GM12878 (cell line): ENCODE measurements at regions not wholly inside any gene's neighbourhood (a gene's known extent, or its start where the extent isn't known, plus 50 kb on each side); places are given as distances from the start of the nearest gene placed in this dataset.

ENCODE experiments used
- ATAC-seq: fragments of 200-7000 bp; cut with Tn5 transposase; 3 replicates; pipeline ENCODE4 v1.9.1; 2020; ENCODE audit warnings: mild to moderate bottlenecking, moderate library complexity
- BruUV-seq: library from RNA; stranded (reverse); fragments of 400-500 nt; replicated peaks from 2 replicates; lab custom pipeline; 2021; lab: Mats Ljungman, UMichigan
- CTCF ChIA-PET: fragments of 300-600 bp; sonication (Branson Sonifier 250); formaldehyde crosslinking; extraction: SDS; loops from one replicate; lab custom pipeline; 2021; ENCODE audit warnings: inconsistent platforms; lab: Yijun Ruan, JAX
- POLR2A ChIA-PET: fragments of 350-600 bp; formaldehyde crosslinking; extraction: SDS; loops from one replicate; lab custom pipeline; 2021; ENCODE audit warnings: inconsistent platforms; lab: Charles Lee
- RAD21 ChIA-PET: fragments of 300-600 bp; sonication (Branson Sonifier 250); formaldehyde crosslinking; loops from one replicate; lab custom pipeline; 2023; ENCODE audit warnings: antibody characterized with exemption; ENCODE audit not compliant: unreplicated experiment; lab: Charles Lee
- SMC1A ChIA-PET: fragments of 300-600 bp; sonication (Branson Sonifier 250); formaldehyde crosslinking; loops from one replicate; lab custom pipeline; 2023; ENCODE audit not compliant: unreplicated experiment, uncharacterized antibody; lab: Charles Lee
- DNase-seq: peaks from one replicate; pipeline ENCODE4 v3.0.0-alpha.2; 2011; ENCODE audit warnings: low read depth, low spot score
- FAIRE-seq: peaks from 3 replicates; lab custom pipeline; 2011; peaks lifted over from hg19 to GRCh38; lab: Jason Lieb, UNC
- H2AFZ ChIP-seq: 2 replicates; pipeline ENCODE4 v1.6.0; 2011; ENCODE audit warnings: low read depth, low read length, control low read depth; ENCODE audit not compliant: control insufficient read depth
- H3K27ac ChIP-seq: 2 replicates; pipeline ENCODE4 v1.5.1; 2011; ENCODE audit warnings: control low read depth; ENCODE audit not compliant: control insufficient read depth, insufficient read depth
- H3K27me3 ChIP-seq, 2 experiments: replicated peaks in 1 of 2; 2 replicates each; pipeline versions ENCODE4 v1.6.0 to v1.6.1; 2011; ENCODE audit warnings: low read length in 1 of 2; ENCODE audit not compliant: control insufficient read depth in 2 of 2, insufficient read depth in 2 of 2
- H3K36me3 ChIP-seq, 2 experiments: 2 replicates each; pipeline ENCODE4 v1.5.1; 2011; ENCODE audit warnings: low read length in 1 of 2; ENCODE audit not compliant: control insufficient read depth in 2 of 2, insufficient read depth in 2 of 2
- H3K4me1 ChIP-seq: 2 replicates; pipeline ENCODE4 v1.6.1; 2011; ENCODE audit warnings: mild to moderate bottlenecking, low read length, moderate library complexity, mixed read lengths; ENCODE audit not compliant: control insufficient read depth, insufficient read depth
- H3K4me2 ChIP-seq: 2 replicates; pipeline ENCODE4 v1.6.0; 2011; ENCODE audit warnings: control low read depth; ENCODE audit not compliant: control insufficient read depth, insufficient read depth
- H3K4me3 ChIP-seq: fragments of 200-600 bp; sonication (generic); 2 replicates; pipeline ENCODE4 v1.5.1; 2016
- H3K79me2 ChIP-seq: 2 replicates; pipeline ENCODE4 v1.6.0; 2011; ENCODE audit warnings: low read length; ENCODE audit not compliant: control insufficient read depth, insufficient read depth
- H3K9ac ChIP-seq: 2 replicates; pipeline ENCODE4 v1.8.0; 2011; ENCODE audit warnings: low read length, control low read depth, mixed read lengths; ENCODE audit not compliant: control insufficient read depth, insufficient read depth
- H3K9me3 ChIP-seq: replicated peaks from 3 replicates; pipeline ENCODE4 v1.5.1; 2011; ENCODE audit warnings: mild to moderate bottlenecking, low read length; ENCODE audit not compliant: control insufficient read depth, insufficient read depth
- H4K20me1 ChIP-seq: 2 replicates; pipeline ENCODE4 v1.6.0; 2011; ENCODE audit not compliant: control insufficient read depth, insufficient read depth
- BACH1 ChIP-seq: fragments of 450-650 bp; IDR thresholded peaks from 2 replicates; pipeline ENCODE4 v1.6.1; 2017; ENCODE audit warnings: mild to moderate bottlenecking, borderline replicate concordance
- GABPA ChIP-seq: IDR thresholded peaks from 2 replicates; pipeline ENCODE4 v1.6.1; 2014; ENCODE audit warnings: antibody characterized with exemption, low read depth, mild to moderate bottlenecking, inconsistent platforms
- IKZF1 ChIP-seq: fragments of 450-650 bp; conservative IDR thresholded peaks from 2 replicates; pipeline ENCODE4 v1.6.1; 2017; ENCODE audit warnings: antibody characterized with exemption, mild to moderate bottlenecking
- MEF2A ChIP-seq: IDR thresholded peaks from 2 replicates; pipeline ENCODE4 v1.6.1; 2011; ENCODE audit warnings: low read depth, mild to moderate bottlenecking, low read length, moderate library complexity; ENCODE audit not compliant: insufficient read depth
- NR2F1 ChIP-seq: fragments of 450-650 bp; conservative IDR thresholded peaks from 2 replicates; pipeline ENCODE4 v1.6.1; 2017; ENCODE audit warnings: mild to moderate bottlenecking
- POLR2A ChIP-seq: IDR thresholded peaks from 2 replicates; pipeline ENCODE4 v1.6.1; 2011; ENCODE audit warnings: low read depth, mild to moderate bottlenecking, low read length
- RB1 ChIP-seq: fragments of 450-650 bp; formaldehyde crosslinking; IDR thresholded peaks from 2 replicates; pipeline ENCODE4 v1.6.1; 2017; ENCODE audit warnings: mild to moderate bottlenecking, borderline replicate concordance
- SREBF1 ChIP-seq: IDR thresholded peaks from 2 replicates; pipeline ENCODE4 v1.6.1; 2012; ENCODE audit warnings: mild to moderate bottlenecking, low read length
- SREBF2 ChIP-seq: IDR thresholded peaks from 2 replicates; pipeline ENCODE4 v1.6.1; 2012; ENCODE audit warnings: mild to moderate bottlenecking, low read length
- SRF ChIP-seq, 2 experiments: IDR thresholded peaks; 2 replicates each; pipeline ENCODE4 v1.6.1; 2011; ENCODE audit warnings: low read depth in 2 of 2, low read length in 2 of 2, mild to moderate bottlenecking in 1 of 2, moderate library complexity in 1 of 2
- WGBS: methylation state at CpG from one replicate; pipeline ENCODE4 v1.1.6; 2016; ENCODE audit warnings: low lambda C conversion rate; ENCODE audit not compliant: insufficient replicate concordance, insufficient coverage; ENCODE audit errors: missing lambda C conversion rate; 5-methylcytosine and 5-hydroxymethylcytosine counted together
- in situ Hi-C: fragments of 300-500 bp; cut with MboI; formaldehyde crosslinking; loops from 9 replicates; pipeline ENCODE4 v1.14.3; 2018; ENCODE audit warnings: mixed read lengths
- intact Hi-C: fragments of 100-400 bp; cut with micrococcal nuclease; formaldehyde crosslinking; loops from one replicate; pipeline ENCODE4 v1.14.2; 2022; ENCODE audit not compliant: unreplicated experiment

DNA sequence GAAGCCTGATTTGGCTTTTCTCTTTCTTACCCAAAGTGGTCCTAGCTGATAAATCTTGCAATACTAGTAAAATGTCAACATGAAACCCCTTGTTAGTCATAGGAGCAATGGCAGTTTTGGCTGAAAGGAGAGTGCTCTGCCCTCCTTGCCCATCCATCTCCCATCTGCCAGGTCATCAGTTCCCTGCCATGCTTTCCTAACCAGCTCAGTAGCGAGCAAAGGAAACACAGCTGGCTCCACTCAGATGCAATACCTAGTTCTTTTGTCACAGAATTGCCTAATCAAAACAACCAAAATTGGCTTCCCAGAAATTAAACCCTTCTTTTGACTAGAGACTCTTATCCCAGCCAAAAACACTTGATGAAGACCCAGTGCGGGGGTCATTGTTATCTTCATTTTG is 733.0 kb downstream of the CCSER2 start:
- Histone ChIP-seq H3K9me3 (no peaks in the 10 kb centered on the region), H3K4me2 (no peak overlapping the region), H4K20me1 (no peaks in the 10 kb centered on the region), H3K4me3 (no peak overlapping the region), H3K9ac (no peak overlapping the region), H3K27me3 (no peaks in the 10 kb centered on the region), H3K79me2 (no peaks in the 10 kb centered on the region), H3K36me3 (no peaks in the 10 kb centered on the region), H2AFZ (no peak overlapping the region), H3K4me1 (no peaks in the 10 kb centered on the region), H3K27ac (no peak overlapping the region)
- ChIA-PET RAD21 (no interaction called here), SMC1A (no interaction called here), POLR2A (no interaction called here), CTCF (no interaction called here)
- in situ Hi-C loops: no loop called here
- BruUV-seq: no TSS peak
- DNase-seq: no peak
- WGBS: 22% methylated on average over 2 of the region's 2 CpGs
- intact Hi-C loops: no loop called here
- FAIRE-seq: no peak
- no peak for TF ChIP-seq BACH1
- TF ChIP-seq SREBF1: no peak
- TF ChIP-seq POLR2A: no peak
- no peak for TF ChIP-seq GABPA
- no peak for TF ChIP-seq RB1
- no peak for TF ChIP-seq SREBF2
- TF ChIP-seq SRF (IDR thresholded peaks at IDR 0.05; ENCODE audit: low read depth in 2 of 2, low read length in 2 of 2): no peak
- TF ChIP-seq MEF2A: no peak
- no peak for ATAC-seq

DNA sequence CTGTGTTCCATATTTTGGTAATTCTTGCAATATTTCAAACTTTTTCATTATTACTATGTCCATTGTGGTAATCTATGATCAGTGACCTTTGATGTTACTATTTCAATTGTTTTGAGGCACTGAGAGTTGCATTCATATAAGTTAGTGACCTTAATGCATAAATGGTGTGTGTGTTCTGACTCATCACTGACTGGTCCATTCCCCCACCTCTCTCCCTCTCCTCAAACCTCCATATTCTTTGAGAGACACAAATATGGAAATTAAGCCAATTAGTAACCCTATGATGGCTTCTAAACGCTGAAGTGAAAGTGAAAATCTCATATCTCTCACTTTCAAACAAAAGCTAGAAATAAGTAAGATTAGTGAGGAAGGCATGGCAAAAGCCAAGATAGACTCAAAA is 739.6 kb downstream of the CCSER2 start:
- Histone ChIP-seq H3K36me3 (no peaks in the 10 kb centered on the region), H3K4me1 (no peaks in the 10 kb centered on the region), H3K27me3 (no peaks in the 10 kb centered on the region), H2AFZ (no peak overlapping the region), H4K20me1 (no peaks in the 10 kb centered on the region), H3K4me3 (no peak overlapping the region), H3K27ac (no peak overlapping the region), H3K9me3 (no peaks in the 10 kb centered on the region), H3K4me2 (no peak overlapping the region), H3K79me2 (no peaks in the 10 kb centered on the region), H3K9ac (no peak overlapping the region)
- DNase-seq (no peak), FAIRE-seq (no peak), ATAC-seq (peak; percentile 69)
- intact Hi-C loops: no loop called here
- RAD21 ChIA-PET: no interaction called here
- SMC1A ChIA-PET: interaction anchor here (0.9 kb wide), 1 partner anchor 185 kb away, joined by 3 read pairs; no protein-coding TSS in a partner anchor
- in situ Hi-C loops: no loop called here
- CTCF ChIA-PET: no interaction called here
- 0% methylated on average over 1 of the region's 1 CpG for WGBS
- TF ChIP-seq IKZF1: no peak
- 0 out of 2 replicates have a peak, but pooled peaks have one; percentile 34 for TF ChIP-seq NR2F1
- no TSS peak for BruUV-seq
- POLR2A ChIA-PET: no interaction called here
